IMR-90 (cell line): ENCODE measurements at regions not wholly inside any gene's neighbourhood (a gene's known extent, or its start where the extent isn't known, plus 50 kb on each side); places are given as distances from the start of the nearest gene placed in this dataset.
"Not testable (repeated sequence)": the region's sequence is repeated elsewhere in the genome, so short reads cannot be mapped to it uniquely, and the experiment has no call there.

ENCODE experiments used
- ATAC-seq: fragments of 200-7000 bp; cut with Tn5 transposase; 2 replicates; pipeline ENCODE4 v1.9.1; 2020; ENCODE audit warnings: low read depth, mild to moderate bottlenecking, moderate library complexity
- BruUV-seq: library from RNA; stranded (reverse); fragments of 400-500 nt; replicated peaks from 2 replicates; lab custom pipeline; 2021; lab: Mats Ljungman, UMichigan
- CTCF ChIA-PET: fragments of 300-600 bp; formaldehyde crosslinking; extraction: SDS; loops from one replicate; lab custom pipeline; 2021; ENCODE audit warnings: antibody characterized with exemption; lab: Yijun Ruan, JAX
- POLR2A ChIA-PET: fragments of 300-600 bp; sonication (Branson Sonifier 250); formaldehyde crosslinking; loops from one replicate; lab custom pipeline; 2022; ENCODE audit warnings: antibody characterized with exemption; ENCODE audit not compliant: unreplicated experiment; lab: Charles Lee
- DNase-seq: peaks from one replicate; pipeline ENCODE4 v3.0.0; 2013
- H2AFZ ChIP-seq: replicated peaks from 2 replicates; pipeline ENCODE3; 2013; ENCODE audit warnings: low read length, mild to moderate bottlenecking; ENCODE audit not compliant: poor library complexity
- H2AK5ac ChIP-seq: 2 replicates; pipeline ENCODE4 v1.6.1; 2013; ENCODE audit warnings: low read depth, low read length, inconsistent platforms
- H2AK9ac ChIP-seq: replicated peaks from 2 replicates; pipeline ENCODE3; 2013; ENCODE audit warnings: mild to moderate bottlenecking, low read depth, low read length, moderate library complexity; ENCODE audit not compliant: poor library complexity
- H2BK120ac ChIP-seq: 2 replicates; pipeline ENCODE4 v1.6.1; 2013; ENCODE audit warnings: low read depth, low read length, inconsistent platforms
- H2BK15ac ChIP-seq: 3 replicates; pipeline ENCODE4 v1.6.1; 2013; ENCODE audit warnings: low read depth, low read length, inconsistent platforms
- H2BK20ac ChIP-seq: 2 replicates; pipeline ENCODE4 v1.6.1; 2013; ENCODE audit warnings: low read depth, mild to moderate bottlenecking, inconsistent platforms, low read length, moderate library complexity
- H2BK5ac ChIP-seq: 2 replicates; pipeline ENCODE4 v1.6.1; 2013; ENCODE audit warnings: mild to moderate bottlenecking, low read depth, low read length, inconsistent platforms; ENCODE audit not compliant: poor library complexity, severe bottlenecking
- H3K14ac ChIP-seq: replicated peaks from 2 replicates; pipeline ENCODE4 v1.6.1; 2013; ENCODE audit warnings: low read depth, low read length, inconsistent platforms
- H3K18ac ChIP-seq: 2 replicates; pipeline ENCODE4 v1.6.1; 2013; ENCODE audit warnings: low read depth, low read length, control low read depth
- H3K23ac ChIP-seq: 2 replicates; pipeline ENCODE4 v1.6.1; 2013; ENCODE audit warnings: low read depth, low read length, inconsistent platforms
- H3K27ac ChIP-seq: 2 replicates; pipeline ENCODE4 v1.5.1; 2013; ENCODE audit warnings: mild to moderate bottlenecking, control low read depth, low read length; ENCODE audit not compliant: insufficient read depth
- H3K27me3 ChIP-seq: 2 replicates; pipeline ENCODE4 v1.6.1; 2013; ENCODE audit warnings: low read length; ENCODE audit not compliant: control insufficient read depth, insufficient read depth
- H3K36me3 ChIP-seq: 2 replicates; pipeline ENCODE4 v1.6.1; 2013; ENCODE audit warnings: low read length, mixed read lengths; ENCODE audit not compliant: control insufficient read depth, insufficient read depth
- H3K4ac ChIP-seq: 2 replicates; pipeline ENCODE4 v1.6.1; 2013; ENCODE audit warnings: low read depth, low read length, inconsistent platforms
- H3K4me1 ChIP-seq: 2 replicates; pipeline ENCODE4 v1.6.1; 2013; ENCODE audit warnings: low read length, mixed read lengths; ENCODE audit not compliant: control insufficient read depth, insufficient read depth
- H3K4me2 ChIP-seq: 2 replicates; pipeline ENCODE4 v1.6.1; 2013; ENCODE audit warnings: low read depth, mild to moderate bottlenecking, control low read depth, low read length, moderate library complexity
- H3K4me3 ChIP-seq: 2 replicates; pipeline ENCODE4 v1.5.1; 2013; ENCODE audit warnings: low read depth, mild to moderate bottlenecking, control low read depth, low read length, moderate library complexity; ENCODE audit not compliant: insufficient read depth
- H3K56ac ChIP-seq: 2 replicates; pipeline ENCODE4 v1.6.1; 2013; ENCODE audit warnings: low read length, inconsistent platforms; ENCODE audit not compliant: insufficient read depth; ENCODE audit errors: extremely low read depth
- H3K79me1 ChIP-seq, 2 experiments: 2 replicates each; pipeline ENCODE4 v1.6.1; 2013; ENCODE audit warnings: low read length in 2 of 2, inconsistent platforms in 1 of 2, low read depth in 1 of 2
- H3K9ac ChIP-seq: 2 replicates; pipeline ENCODE4 v1.6.1; 2013; ENCODE audit warnings: low read depth, low read length, control low read depth
- H3K9me1 ChIP-seq: 2 replicates; pipeline ENCODE4 v1.6.1; 2013; ENCODE audit warnings: low read length, inconsistent platforms; ENCODE audit not compliant: insufficient read depth
- H3K9me3 ChIP-seq: 2 replicates; pipeline ENCODE4 v1.6.1; 2013; ENCODE audit warnings: low read length; ENCODE audit not compliant: control insufficient read depth, insufficient read depth
- H4K20me1 ChIP-seq: 2 replicates; pipeline ENCODE4 v1.6.1; 2013; ENCODE audit warnings: low read length, inconsistent platforms; ENCODE audit not compliant: insufficient read depth
- H4K5ac ChIP-seq: 2 replicates; pipeline ENCODE4 v1.6.1; 2013; ENCODE audit warnings: mild to moderate bottlenecking, low read depth, low read length, control low read depth
- H4K8ac ChIP-seq, 2 experiments: 2 replicates each; pipeline ENCODE4 v1.6.1; 2013; ENCODE audit warnings: low read depth in 2 of 2, low read length in 2 of 2, control low read depth in 1 of 2, inconsistent platforms in 1 of 2
- H4K91ac ChIP-seq: 2 replicates; pipeline ENCODE4 v1.6.1; 2013; ENCODE audit warnings: low read depth, low read length, inconsistent platforms; ENCODE audit not compliant: insufficient read depth
- WGBS, 2 experiments: methylation state at CpG; one replicate each; pipeline versions ENCODE4 v1.1.5 to v1.1.7; 2013; ENCODE audit warnings: missing lambda C conversion rate in 2 of 2; ENCODE audit not compliant: insufficient read length in 1 of 2; ENCODE audit errors: extremely low coverage in 2 of 2; 5-methylcytosine and 5-hydroxymethylcytosine counted together
- dilution Hi-C: fragments of 300-500 bp; cut with HindIII; formaldehyde crosslinking; loops from one replicate; pipeline ENCODE4 v1.14.3; 2018; ENCODE audit warnings: low sequenced_read_pairs; ENCODE audit not compliant: unreplicated experiment
- in situ Hi-C: fragments of 300-500 bp; cut with MboI; formaldehyde crosslinking; loops from 3 replicates; pipeline ENCODE4 v1.14.3; 2019; ENCODE audit warnings: low sequenced_read_pairs, inconsistent platforms, mixed read lengths
- intact Hi-C: fragments of 100-400 bp; cut with micrococcal nuclease; formaldehyde crosslinking; loops from 2 replicates; pipeline ENCODE4 v1.10.0; 2022

DNA sequence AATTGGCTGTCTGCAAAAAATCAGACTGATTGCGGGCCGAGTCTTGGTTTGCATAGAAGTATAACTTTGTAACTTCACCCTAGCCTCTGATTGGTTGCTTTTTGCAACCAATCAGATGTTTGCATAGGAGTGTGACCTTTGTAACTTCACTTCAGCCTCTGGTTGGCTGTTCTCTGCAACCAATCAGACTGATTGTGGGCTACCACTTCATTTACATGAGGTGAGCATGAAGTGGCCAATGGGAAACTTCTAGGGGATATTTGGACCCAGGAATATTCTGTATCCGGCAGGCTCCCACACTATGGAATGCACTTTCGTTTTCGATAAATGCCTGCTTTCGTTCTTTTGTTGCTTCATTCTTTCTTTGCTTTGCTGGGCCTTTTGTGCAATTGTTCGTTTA is 667.7 kb downstream of the FAM133A start:
- dilution Hi-C loops, POLR2A ChIA-PET: not testable (repeated sequence)

More for the DNA sequence above, 667.7 kb downstream of the FAM133A start:
- WGBS, 2 experiments, result 67% methylated on average over 3 of the region's 7 CpGs; no CpG with 5 or more reads in 1 of the 2 experiments
- H2AFZ ChIP-seq, H2AK5ac ChIP-seq, H2BK5ac ChIP-seq, H3K4ac ChIP-seq, H3K4me3 ChIP-seq, CTCF ChIA-PET, in situ Hi-C loops, H3K79me1 ChIP-seq, ATAC-seq, H3K23ac ChIP-seq, H3K18ac ChIP-seq, H3K27ac ChIP-seq, H3K4me2 ChIP-seq, H3K36me3 ChIP-seq, H3K9me3 ChIP-seq, H4K5ac ChIP-seq, H2BK120ac ChIP-seq, H2BK15ac ChIP-seq, H3K27me3 ChIP-seq, H4K8ac ChIP-seq, H4K91ac ChIP-seq, H3K9me1 ChIP-seq, H3K14ac ChIP-seq, H2BK20ac ChIP-seq, H3K4me1 ChIP-seq, H3K56ac ChIP-seq, intact Hi-C loops, DNase-seq, H2AK9ac ChIP-seq, H3K9ac ChIP-seq, H4K20me1 ChIP-seq, BruUV-seq: not testable (repeated sequence)
